ENCODE measurements at regions not wholly inside any gene's neighbourhood (a gene's known extent, or its start where the extent isn't known, plus 50 kb on each side); places are given as distances from the start of the nearest gene placed in this dataset.

- TF ChIP-seq, protein P1, sequence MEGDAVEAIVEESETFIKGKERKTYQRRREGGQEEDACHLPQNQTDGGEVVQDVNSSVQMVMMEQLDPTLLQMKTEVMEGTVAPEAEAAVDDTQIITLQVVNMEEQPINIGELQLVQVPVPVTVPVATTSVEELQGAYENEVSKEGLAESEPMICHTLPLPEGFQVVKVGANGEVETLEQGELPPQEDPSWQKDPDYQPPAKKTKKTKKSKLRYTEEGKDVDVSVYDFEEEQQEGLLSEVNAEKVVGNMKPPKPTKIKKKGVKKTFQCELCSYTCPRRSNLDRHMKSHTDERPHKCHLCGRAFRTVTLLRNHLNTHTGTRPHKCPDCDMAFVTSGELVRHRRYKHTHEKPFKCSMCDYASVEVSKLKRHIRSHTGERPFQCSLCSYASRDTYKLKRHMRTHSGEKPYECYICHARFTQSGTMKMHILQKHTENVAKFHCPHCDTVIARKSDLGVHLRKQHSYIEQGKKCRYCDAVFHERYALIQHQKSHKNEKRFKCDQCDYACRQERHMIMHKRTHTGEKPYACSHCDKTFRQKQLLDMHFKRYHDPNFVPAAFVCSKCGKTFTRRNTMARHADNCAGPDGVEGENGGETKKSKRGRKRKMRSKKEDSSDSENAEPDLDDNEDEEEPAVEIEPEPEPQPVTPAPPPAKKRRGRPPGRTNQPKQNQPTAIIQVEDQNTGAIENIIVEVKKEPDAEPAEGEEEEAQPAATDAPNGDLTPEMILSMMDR (IDR thresholded peaks at IDR 0.05; ENCODE audit: poor library complexity), result peak; percentile 71
- TF ChIP-seq EZH2phosphoT487 (IDR thresholded peaks at IDR 0.05; ENCODE audit: low read depth, severe bottlenecking, unreplicated experiment), result no peak
- no peak for TF ChIP-seq EZH2 (IDR thresholded peaks at IDR 0.05; ENCODE audit: borderline replicate concordance)
These were observed 56.0 kb upstream of the DOCK9 start for GRCh38 chr13:99033814-99034213.

Measured in hepatocyte (in vitro differentiated cells).